Islet precursor cell (in vitro differentiated cells): ENCODE measurements at regions not wholly inside any gene's neighbourhood (a gene's known extent, or its start where the extent isn't known, plus 50 kb on each side); places are given as distances from the start of the nearest gene placed in this dataset.

Source experiments
- DNase-seq: peaks from one replicate; pipeline ENCODE4 v3.0.0-alpha.2; 2018

- DNase-seq = no peak
Observed at GRCh38 chr20:24165301-24166122, 176.9 kb upstream of the GGTLC1 start.

DNA sequence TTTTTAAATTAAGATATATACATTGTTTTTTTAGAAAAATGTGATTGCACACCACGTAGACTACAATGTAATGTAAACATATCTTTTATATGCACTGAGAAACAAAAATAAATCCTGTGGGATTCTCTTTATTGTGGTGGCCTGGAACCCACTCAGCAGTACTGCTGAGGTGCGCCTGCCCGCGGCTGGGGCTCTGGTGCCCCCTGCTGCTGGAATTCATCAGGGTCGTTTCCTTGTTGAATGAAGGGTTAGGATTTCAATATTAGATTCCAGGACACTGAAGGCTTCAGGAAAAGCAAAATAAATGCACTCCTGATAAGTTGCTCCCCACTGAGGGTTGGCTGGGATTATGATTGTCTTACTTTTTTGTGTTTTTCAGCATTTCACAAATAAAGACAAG is 175.8 kb upstream of the GGTLC1 start:
- DNase-seq = peak; percentile 72

- DNase-seq = no peak
Observed at GRCh38 chr20:24163506-24163905, 174.9 kb upstream of the GGTLC1 start.

DNA sequence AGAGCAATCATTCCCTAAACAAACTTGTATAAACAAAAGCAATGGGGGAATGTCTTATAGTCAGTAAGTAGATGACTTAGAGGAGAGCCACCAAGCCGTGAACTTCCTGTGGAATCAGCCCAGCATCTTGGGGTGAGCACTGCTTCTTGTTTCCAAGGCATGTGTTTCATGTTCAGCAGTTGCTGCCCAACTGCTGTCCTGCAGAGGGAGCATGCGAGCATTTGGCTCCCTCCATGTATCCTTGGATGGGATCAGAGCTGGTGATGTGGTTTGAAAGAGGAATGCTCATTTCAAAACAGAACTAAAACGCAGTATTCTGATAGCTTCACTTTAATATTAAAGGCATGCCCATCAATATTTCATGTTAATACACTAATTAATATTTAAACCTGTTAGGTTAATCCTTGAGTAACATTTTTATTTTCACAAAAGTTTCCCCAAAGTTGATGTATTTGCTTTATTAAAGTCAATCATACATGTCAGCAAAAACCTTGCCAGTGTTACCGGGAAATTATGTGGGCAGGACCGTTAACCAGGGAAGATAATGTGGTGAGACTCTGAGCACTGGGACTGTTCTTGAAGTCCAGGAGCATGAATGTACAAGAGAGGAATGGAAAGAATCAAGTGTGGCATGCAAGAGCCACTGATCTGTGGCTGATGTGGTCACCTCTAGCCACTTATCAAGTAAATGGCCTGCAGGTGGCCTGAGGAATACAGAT is 172.1 kb upstream of the GGTLC1 start:
- DNase-seq = peak; percentile 72

- DNase-seq = no peak
Observed at GRCh38 chr20:24158281-24158680, 169.7 kb upstream of the GGTLC1 start.

GRCh38 chr20:24157213-24157612 is 168.6 kb upstream of the GGTLC1 start:
- DNase-seq = no peak

- no peak for DNase-seq
Observed at GRCh38 chr20:24153101-24154040, 164.8 kb upstream of the GGTLC1 start.

DNA sequence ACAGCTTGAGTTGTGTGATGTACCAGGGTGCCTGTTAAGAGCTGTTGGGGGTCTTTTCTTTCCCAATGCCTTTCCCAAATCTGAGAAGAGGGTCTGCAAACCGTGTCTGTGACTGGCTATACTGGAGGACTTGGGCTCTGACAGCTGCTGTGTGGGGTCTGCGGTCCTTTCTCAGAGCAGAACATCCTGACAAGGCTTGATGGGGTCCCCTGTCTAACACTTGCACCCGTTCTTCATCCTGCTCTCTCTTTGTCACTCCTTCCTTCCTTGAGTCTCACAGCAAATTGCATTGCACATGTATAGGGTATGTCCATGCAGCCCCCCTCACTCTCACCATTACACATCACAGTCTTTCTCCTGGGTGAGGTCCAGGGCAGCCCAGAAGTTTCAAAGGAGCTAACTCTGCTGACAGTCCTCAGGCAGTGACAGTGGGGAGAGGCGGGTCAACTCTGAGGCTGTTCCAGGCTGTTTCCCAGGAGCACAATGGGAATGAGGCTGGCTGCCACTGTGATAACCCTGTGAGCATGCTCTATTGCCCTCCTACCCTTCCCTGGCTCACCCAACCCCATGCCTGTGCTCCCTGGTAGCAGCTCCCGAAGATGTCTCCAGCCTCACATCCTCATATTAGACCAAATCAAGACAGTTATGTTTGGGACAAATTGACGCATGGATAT is 163.2 kb upstream of the GGTLC1 start:
- DNase-seq = no peak

- DNase-seq = no peak
Observed at GRCh38 chr20:24150406-24150805, 161.8 kb upstream of the GGTLC1 start.

DNA sequence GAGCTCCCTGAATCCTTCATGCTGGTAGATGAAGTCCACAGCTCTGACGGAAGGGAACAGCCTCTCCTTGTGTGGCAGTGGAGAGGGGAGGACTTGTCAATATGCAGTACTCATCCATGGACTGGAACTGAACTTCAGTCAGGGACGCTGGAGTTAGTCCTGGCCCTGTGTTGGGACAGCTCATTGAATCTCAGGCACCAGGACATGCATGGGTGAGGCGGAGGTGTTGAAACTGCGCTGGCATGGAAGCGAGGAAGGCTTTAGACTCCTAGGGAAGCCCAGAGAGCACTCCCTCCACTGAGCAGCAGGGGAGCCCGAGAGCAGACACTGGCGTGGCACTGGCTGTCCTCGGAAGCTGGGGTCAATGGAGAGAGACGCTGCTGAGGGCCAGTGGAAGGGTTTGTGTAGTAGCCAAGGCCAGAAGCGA is 161.3 kb upstream of the GGTLC1 start:
- peak; percentile 76 for DNase-seq

DNA sequence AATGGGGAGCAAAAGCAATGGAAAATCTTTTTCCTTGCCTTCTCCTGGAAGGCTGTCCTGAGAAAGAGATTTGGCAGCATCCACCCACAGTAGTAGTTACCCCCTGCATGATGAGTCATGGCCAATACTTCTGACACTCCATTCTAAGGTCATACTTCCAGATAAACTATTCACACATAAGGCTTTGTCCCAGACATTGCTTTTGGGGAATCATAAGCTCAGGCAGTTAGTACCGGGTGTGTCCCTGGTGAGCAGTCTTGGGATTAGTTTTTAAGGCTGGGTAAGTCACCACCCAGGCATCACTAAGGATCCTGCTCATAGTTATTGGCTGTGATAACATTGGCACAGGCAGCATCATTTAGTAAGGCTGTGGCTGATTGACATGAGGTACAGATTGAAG is 160.6 kb upstream of the GGTLC1 start:
- DNase-seq = peak; percentile 25

DNA sequence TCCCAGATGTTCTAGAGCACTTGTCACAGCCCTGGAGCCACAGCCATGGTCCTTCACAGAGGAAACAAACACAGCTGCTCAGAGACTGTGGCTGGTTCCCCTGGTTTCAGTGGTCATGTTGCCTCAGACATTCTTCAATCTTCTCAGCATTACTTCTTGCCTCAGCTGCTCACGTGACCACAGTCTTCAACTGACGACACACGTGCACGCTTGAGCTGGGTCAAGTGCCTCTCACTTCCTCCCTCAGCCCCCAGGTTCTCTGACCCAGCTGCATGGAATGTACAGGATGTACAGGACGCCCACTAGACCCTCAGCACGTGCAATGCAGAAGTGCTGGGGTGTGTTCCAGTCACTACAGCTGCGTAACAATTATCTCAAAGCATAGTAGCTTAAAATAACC is 159.8 kb upstream of the GGTLC1 start:
- DNase-seq = peak; percentile 49

DNA sequence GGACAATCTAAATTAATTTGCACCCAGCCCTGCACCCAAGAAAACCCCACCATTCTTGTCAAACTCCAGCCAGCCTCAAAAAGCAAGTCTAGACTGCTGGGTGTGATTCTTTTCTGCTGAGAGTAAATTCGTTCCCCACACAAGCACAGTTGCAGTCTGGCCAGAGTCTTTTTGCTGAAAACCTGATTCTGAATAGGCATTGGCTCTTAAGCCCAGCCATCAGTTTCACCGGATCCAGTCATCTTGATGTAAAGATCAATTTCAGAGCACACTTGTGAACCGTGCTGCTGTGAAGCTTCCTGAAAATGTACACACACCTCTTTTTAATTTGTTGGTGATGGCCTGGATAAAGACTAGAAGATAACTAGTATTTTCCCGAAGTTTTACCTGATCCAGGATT is 159.4 kb upstream of the GGTLC1 start:
- DNase-seq = peak; percentile 14

- no peak for DNase-seq
Observed at GRCh38 chr20:24147479-24147878, 158.9 kb upstream of the GGTLC1 start.

DNA sequence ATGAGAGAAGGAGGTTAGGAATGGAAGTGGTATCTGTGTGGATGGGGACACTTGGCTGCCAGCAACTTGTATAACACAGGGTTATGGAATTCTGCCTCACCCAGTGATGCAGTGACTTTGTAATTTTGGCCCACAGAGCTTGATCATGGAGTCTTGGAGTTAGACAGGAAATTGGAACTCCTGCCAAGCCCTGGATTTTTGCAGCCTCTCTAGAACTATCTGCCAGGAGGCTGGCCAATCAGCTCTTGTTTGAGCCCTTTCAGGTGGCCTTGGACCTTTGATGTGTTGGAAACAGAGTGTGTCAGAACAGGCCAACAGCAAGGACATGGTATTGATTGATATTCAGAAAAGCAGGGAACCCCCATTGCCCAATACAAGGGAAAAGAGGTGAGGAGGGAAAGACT is 157.7 kb upstream of the GGTLC1 start:
- DNase-seq = peak; percentile 18

GRCh38 chr20:24144371-24144770 is 155.8 kb upstream of the GGTLC1 start:
- no peak for DNase-seq

- no peak for DNase-seq
Observed at GRCh38 chr20:24141111-24141510, 152.5 kb upstream of the GGTLC1 start.

DNA sequence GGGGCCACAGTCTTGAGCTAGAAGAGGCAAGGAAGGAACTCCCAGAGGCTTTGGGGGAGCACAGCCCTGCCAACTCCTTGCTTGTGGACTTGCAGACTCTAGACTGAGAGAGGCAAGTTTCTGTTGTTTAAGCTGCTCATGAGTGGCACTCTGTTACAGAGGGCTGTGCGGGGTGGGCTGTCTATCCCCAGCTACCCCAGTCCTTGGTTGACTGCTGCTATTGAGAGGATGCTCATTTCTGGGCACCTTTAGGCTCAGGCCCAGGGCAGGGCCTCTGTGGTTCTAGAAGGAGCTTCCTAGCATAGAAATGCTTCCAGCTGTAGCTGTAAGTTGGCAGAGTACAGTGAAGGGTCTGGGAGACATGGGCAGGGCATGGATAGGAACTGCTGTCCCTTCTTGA is 151.3 kb upstream of the GGTLC1 start:
- DNase-seq = no peak

DNA sequence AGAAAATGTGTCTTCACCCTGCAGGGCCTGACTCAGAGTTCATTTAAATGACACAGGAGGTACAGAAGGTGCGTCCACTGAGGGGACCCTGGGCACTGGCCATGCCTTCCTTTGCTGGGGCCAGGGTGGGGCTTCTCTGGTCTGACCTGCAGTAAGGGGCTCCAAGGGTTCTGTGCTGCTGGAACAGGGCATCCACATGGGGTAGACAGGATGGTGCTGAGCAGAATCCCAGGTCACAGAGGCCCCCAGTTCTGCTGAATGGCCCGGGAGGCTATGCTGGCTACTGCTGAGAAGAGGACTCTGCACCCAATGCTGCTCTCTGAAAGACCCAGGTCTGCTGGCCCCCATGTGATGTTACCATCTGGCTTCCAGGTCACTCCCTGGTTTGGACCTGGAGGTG is 150.4 kb upstream of the GGTLC1 start:
- DNase-seq = no peak

GRCh38 chr20:24138196-24138857 is 149.7 kb upstream of the GGTLC1 start:
- DNase-seq = no peak

DNA sequence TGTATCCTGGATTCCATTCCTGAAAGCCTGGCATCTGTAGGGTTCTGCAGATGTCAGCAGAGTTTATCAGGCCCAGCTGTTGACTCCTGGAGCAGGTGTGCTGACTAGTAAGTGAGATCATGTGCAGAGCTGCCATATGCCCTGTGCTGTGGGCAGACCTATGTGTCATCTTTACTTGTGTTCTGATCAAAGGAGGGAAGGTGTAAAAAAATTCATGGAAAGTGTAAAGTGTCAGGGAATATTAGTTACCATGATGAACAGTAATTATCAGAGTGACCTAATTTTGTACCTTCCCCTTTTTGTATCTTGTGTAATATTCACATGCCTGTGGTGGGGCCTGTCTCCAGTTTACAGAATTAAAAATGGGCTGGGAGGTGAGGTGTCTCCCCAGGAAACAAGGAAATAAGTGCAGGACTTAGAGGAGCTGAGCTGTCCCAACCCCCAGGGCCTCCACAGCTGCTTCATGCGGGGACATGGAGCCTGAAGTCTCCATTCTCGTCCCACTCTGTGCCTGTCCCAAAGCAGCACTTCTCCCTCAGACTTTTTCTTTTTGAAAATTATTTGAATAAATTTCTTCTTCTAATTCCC is 148.2 kb upstream of the GGTLC1 start:
- no peak for DNase-seq

GRCh38 chr20:24135781-24136180 is 147.2 kb upstream of the GGTLC1 start:
- DNase-seq = no peak
